PFSK-1 (cell line): ENCODE measurements at regions not wholly inside any gene's neighbourhood (a gene's known extent, or its start where the extent isn't known, plus 50 kb on each side); places are given as distances from the start of the nearest gene placed in this dataset.

ENCODE experiments used
- FOXP2 ChIP-seq: optimal IDR thresholded peaks from 2 replicates; pipeline ENCODE3; 2011; ENCODE audit warnings: borderline replicate concordance, control low read depth, inconsistent platforms; ENCODE audit not compliant: insufficient read depth; ENCODE audit errors: extremely low read length, extremely low read depth
- POLR2AphosphoS5 ChIP-seq: IDR thresholded peaks from 2 replicates; pipeline ENCODE4 v1.6.1; 2012; ENCODE audit warnings: low read depth, mild to moderate bottlenecking, control low read depth, low read length, moderate library complexity
- SIN3A ChIP-seq: IDR thresholded peaks from 2 replicates; pipeline ENCODE4 v1.6.1; 2012; ENCODE audit warnings: mild to moderate bottlenecking, low read length, moderate library complexity, borderline replicate concordance; ENCODE audit not compliant: insufficient read depth
- TAF1 ChIP-seq: IDR thresholded peaks from 2 replicates; pipeline ENCODE4 v1.6.1; 2012; ENCODE audit warnings: low read length, control low read depth, borderline replicate concordance; ENCODE audit not compliant: insufficient read depth
- TF ChIP-seq, protein P1 (sequence below), 2 experiments: IDR thresholded peaks; 2 replicates each; pipeline versions ENCODE4 v1.6.1 to v1.8.0; 2011 to 2012; ENCODE audit warnings: low read depth in 2 of 2, low read length in 2 of 2, control low read depth in 1 of 2, inconsistent platforms in 1 of 2, mild to moderate bottlenecking in 1 of 2, moderate library complexity in 1 of 2; ENCODE audit not compliant: insufficient read depth in 1 of 2

DNA sequence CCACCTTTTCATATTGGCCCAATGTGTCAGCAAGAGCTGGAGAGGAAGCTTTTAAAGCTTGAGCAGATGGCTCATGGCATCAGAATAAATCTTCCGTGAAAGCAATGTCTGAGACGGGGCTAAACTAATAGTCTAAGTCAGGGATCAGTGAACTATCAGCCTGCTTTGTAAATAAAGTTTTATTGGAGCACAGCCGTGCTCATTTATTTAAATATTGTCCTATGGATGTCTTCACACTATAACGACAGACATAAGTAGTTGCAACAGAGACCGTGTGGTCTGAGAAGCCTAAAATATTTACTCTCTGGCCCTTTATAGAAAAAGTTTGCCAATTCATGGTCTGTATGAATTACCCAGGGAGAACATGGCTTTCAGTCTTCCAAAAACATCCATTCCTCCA is 85.6 kb upstream of the SLC44A1 start:
- TF ChIP-seq, protein P1, sequence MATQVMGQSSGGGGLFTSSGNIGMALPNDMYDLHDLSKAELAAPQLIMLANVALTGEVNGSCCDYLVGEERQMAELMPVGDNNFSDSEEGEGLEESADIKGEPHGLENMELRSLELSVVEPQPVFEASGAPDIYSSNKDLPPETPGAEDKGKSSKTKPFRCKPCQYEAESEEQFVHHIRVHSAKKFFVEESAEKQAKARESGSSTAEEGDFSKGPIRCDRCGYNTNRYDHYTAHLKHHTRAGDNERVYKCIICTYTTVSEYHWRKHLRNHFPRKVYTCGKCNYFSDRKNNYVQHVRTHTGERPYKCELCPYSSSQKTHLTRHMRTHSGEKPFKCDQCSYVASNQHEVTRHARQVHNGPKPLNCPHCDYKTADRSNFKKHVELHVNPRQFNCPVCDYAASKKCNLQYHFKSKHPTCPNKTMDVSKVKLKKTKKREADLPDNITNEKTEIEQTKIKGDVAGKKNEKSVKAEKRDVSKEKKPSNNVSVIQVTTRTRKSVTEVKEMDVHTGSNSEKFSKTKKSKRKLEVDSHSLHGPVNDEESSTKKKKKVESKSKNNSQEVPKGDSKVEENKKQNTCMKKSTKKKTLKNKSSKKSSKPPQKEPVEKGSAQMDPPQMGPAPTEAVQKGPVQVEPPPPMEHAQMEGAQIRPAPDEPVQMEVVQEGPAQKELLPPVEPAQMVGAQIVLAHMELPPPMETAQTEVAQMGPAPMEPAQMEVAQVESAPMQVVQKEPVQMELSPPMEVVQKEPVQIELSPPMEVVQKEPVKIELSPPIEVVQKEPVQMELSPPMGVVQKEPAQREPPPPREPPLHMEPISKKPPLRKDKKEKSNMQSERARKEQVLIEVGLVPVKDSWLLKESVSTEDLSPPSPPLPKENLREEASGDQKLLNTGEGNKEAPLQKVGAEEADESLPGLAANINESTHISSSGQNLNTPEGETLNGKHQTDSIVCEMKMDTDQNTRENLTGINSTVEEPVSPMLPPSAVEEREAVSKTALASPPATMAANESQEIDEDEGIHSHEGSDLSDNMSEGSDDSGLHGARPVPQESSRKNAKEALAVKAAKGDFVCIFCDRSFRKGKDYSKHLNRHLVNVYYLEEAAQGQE (IDR thresholded peaks at IDR 0.05; ENCODE audit: insufficient read depth in 1 of 2, low read depth in 2 of 2, low read length in 2 of 2): no peak
- TF ChIP-seq FOXP2 (no peak), POLR2AphosphoS5 (no peak), TAF1 (no peak), SIN3A (no peak)

DNA sequence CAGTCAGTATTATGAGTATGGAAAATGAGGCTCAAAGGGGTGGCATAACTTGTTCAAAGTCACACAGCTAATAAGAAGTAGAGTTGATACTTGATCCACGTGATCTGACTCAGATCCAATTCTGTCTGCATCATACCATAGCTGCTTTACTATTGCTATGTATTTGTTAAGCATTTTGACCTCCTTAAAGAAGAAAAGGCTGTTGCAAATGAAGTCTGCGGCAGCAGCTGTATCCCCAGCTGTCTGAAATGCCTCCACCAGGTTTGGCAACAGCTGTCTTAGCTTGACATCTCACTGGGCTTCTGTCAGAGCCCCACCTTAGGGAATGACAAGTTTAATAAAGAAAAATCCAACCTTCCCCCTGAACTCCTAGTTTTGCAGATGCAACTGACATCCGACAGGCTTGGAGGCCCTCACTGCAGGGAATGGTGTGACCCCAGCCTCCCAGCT is 75.6 kb upstream of the SLC44A1 start:
- no peak for TF ChIP-seq POLR2AphosphoS5
- TF ChIP-seq FOXP2: no peak
- TF ChIP-seq, protein P1 (IDR thresholded peaks at IDR 0.05; ENCODE audit: insufficient read depth in 1 of 2, low read depth in 2 of 2, low read length in 2 of 2): no peak
- TF ChIP-seq SIN3A: no peak
- no peak for TF ChIP-seq TAF1

GRCh38 chr9:105171076-105171475 is 73.4 kb upstream of the SLC44A1 start:
- TF ChIP-seq POLR2AphosphoS5 (no peak), FOXP2 (no peak), TAF1 (no peak), SIN3A (no peak)
- TF ChIP-seq, protein P1 (IDR thresholded peaks at IDR 0.05; ENCODE audit: insufficient read depth in 1 of 2, low read depth in 2 of 2, low read length in 2 of 2): no peak

- TF ChIP-seq POLR2AphosphoS5: no peak
- TF ChIP-seq TAF1: no peak
- TF ChIP-seq, protein P1 (IDR thresholded peaks at IDR 0.05; ENCODE audit: insufficient read depth in 1 of 2, low read depth in 2 of 2, low read length in 2 of 2): no peak
- TF ChIP-seq SIN3A: no peak
- TF ChIP-seq FOXP2: no peak
Observed at GRCh38 chr9:105171589-105171988, 72.9 kb upstream of the SLC44A1 start.

DNA sequence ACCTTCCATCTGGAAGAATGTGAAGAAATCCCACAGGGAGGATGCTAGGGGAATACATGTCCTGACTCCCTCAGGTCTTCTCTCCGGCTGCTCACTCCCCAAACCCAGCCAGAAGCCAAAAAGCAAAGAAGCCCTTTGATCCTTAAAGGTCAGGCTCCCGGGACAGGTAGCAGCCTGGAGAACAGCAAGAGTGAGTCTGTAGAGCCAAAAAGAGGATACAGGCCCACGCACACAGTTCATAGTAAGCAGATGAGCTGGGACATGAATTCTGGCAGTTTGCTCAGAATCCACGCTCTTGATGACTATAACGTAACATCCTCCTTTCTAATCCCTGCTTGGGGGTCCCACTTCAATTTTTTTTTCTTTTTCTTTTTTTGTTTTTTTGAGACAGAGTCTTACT is 72.0 kb upstream of the SLC44A1 start:
- TF ChIP-seq, protein P1 (IDR thresholded peaks at IDR 0.05; ENCODE audit: insufficient read depth in 1 of 2, low read depth in 2 of 2, low read length in 2 of 2): no peak
- TF ChIP-seq TAF1: no peak
- TF ChIP-seq FOXP2: no peak
- no peak for TF ChIP-seq POLR2AphosphoS5
- TF ChIP-seq SIN3A: no peak
